MV-4-11 (cell line): ENCODE measurements at regions not wholly inside any gene's neighbourhood (a gene's known extent, or its start where the extent isn't known, plus 50 kb on each side); places are given as distances from the start of the nearest gene placed in this dataset.
"Not testable (repeated sequence)": the region's sequence is repeated elsewhere in the genome, so short reads cannot be mapped to it uniquely, and the experiment has no call there.

Source experiments
- DNase-seq: peaks from one replicate; lab custom pipeline; 2025; lab: John Stamatoyannopoulos, UW

- DNase-seq = not testable (repeated sequence)
These were observed 79.8 kb downstream of the LGALS9B start for GRCh38 chr17:20387549-20387948.

- peak; percentile 48 for DNase-seq
These were observed 85.7 kb downstream of the LGALS9B start for GRCh38 chr17:20381358-20382300.

- DNase-seq = not testable (repeated sequence)
These were observed 86.7 kb downstream of the LGALS9B start for GRCh38 chr17:20380625-20381024.

- DNase-seq = not testable (repeated sequence)
These were observed 88.1 kb downstream of the LGALS9B start for GRCh38 chr17:20379251-20379650.

- not testable (repeated sequence) for DNase-seq
These were observed 90.7 kb downstream of the LGALS9B start for GRCh38 chr17:20376642-20377041.

GRCh38 chr17:20375745-20376144 is 91.6 kb downstream of the LGALS9B start:
- not testable (repeated sequence) for DNase-seq
